ENCODE measurements at regions not wholly inside any gene's neighbourhood (a gene's known extent, or its start where the extent isn't known, plus 50 kb on each side); places are given as distances from the start of the nearest gene placed in this dataset.

GRCh38 chr12:42766754-42767153, 177.2 kb upstream of the PRICKLE1 start:
- TF ChIP-seq CTCF (IDR thresholded peaks at IDR 0.05; ENCODE audit: extremely low read depth in 1 of 2, insufficient read depth in 1 of 2, low read depth in 1 of 2, low read length in 2 of 2) (no peak), POLR2AphosphoS5 (IDR thresholded peaks at IDR 0.05; ENCODE audit: insufficient read depth, low read depth, low read length) (no peak), EZH2 (IDR thresholded peaks at IDR 0.05; ENCODE audit: borderline replicate concordance, low read depth, low read length, severe bottlenecking) (no peak), POLR2A (IDR thresholded peaks at IDR 0.05; ENCODE audit: low read depth, low read length) (no peak), MAX (IDR thresholded peaks at IDR 0.05; ENCODE audit: insufficient read depth, insufficient read length) (no peak)

Data from endothelial cell of umbilical vein (primary cell).